ENCODE measurements at regions not wholly inside any gene's neighbourhood (a gene's known extent, or its start where the extent isn't known, plus 50 kb on each side); places are given as distances from the start of the nearest gene placed in this dataset.

GRCh38 chr18:75836516-75836915 lies 409.0 kb upstream of the SMIM21 start:
- no peak for TF ChIP-seq POLR2A (IDR thresholded peaks at IDR 0.05; ENCODE audit: low read depth)
- TF ChIP-seq CTCF (IDR thresholded peaks at IDR 0.05): no peak
